Keratinocyte (primary cell): ENCODE measurements at regions not wholly inside any gene's neighbourhood (a gene's known extent, or its start where the extent isn't known, plus 50 kb on each side); places are given as distances from the start of the nearest gene placed in this dataset.
"Not testable (repeated sequence)": the region's sequence is repeated elsewhere in the genome, so short reads cannot be mapped to it uniquely, and the experiment has no call there.

Experiments
- EZH2 ChIP-seq: IDR thresholded peaks from one replicate; pipeline ENCODE4 v1.6.1; 2012; ENCODE audit warnings: inconsistent platforms, mild to moderate bottlenecking, low read length, moderate library complexity
- TF ChIP-seq, protein P1 (sequence below), 3 experiments: IDR thresholded peaks in 1 of 3; conservative IDR thresholded peaks in 1 of 3; optimal IDR thresholded peaks in 1 of 3; 2 replicates in 2 of 3; 3 replicates in 1 of 3; pipeline versions ENCODE3 to v1.5.1; 2011; ENCODE audit warnings: low read length in 3 of 3, mild to moderate bottlenecking in 3 of 3, moderate library complexity in 2 of 3, control low read depth in 1 of 3, inconsistent platforms in 1 of 3; ENCODE audit not compliant: insufficient read depth in 2 of 3; ENCODE audit errors: extremely low read depth in 1 of 3

DNA sequence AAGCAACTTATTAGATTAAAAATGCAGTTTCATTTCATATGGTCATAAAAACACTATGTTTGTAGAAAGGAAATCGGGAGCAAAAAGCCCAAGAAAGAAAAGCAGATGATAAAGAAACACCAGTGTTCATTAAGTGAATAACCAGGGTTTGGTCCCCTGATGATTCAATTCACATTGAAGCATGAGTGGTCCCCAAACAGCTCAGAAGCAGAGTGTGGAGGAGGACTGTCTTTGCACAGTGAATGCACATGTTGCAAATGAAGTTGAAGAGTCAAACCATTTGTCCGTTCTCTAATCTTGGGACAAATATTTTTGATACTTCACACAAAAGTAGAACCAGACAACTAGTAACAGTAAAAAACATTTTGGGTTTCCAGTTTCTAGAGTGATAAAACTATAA, 117.5 kb upstream of the CBLB start:
- TF ChIP-seq, protein P1, sequence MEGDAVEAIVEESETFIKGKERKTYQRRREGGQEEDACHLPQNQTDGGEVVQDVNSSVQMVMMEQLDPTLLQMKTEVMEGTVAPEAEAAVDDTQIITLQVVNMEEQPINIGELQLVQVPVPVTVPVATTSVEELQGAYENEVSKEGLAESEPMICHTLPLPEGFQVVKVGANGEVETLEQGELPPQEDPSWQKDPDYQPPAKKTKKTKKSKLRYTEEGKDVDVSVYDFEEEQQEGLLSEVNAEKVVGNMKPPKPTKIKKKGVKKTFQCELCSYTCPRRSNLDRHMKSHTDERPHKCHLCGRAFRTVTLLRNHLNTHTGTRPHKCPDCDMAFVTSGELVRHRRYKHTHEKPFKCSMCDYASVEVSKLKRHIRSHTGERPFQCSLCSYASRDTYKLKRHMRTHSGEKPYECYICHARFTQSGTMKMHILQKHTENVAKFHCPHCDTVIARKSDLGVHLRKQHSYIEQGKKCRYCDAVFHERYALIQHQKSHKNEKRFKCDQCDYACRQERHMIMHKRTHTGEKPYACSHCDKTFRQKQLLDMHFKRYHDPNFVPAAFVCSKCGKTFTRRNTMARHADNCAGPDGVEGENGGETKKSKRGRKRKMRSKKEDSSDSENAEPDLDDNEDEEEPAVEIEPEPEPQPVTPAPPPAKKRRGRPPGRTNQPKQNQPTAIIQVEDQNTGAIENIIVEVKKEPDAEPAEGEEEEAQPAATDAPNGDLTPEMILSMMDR (optimal IDR thresholded peaks at IDR 0.05 in 1 of 3, IDR thresholded peaks at IDR 0.05 in 1 of 3, conservative IDR thresholded peaks at IDR 0.05 in 1 of 3; ENCODE audit: extremely low read depth in 1 of 3, insufficient read depth in 2 of 3, low read length in 3 of 3): not testable (repeated sequence)
- not testable (repeated sequence) for TF ChIP-seq EZH2
